Neural progenitor cell (in vitro differentiated cells): ENCODE measurements at regions not wholly inside any gene's neighbourhood (a gene's known extent, or its start where the extent isn't known, plus 50 kb on each side); places are given as distances from the start of the nearest gene placed in this dataset.

ENCODE experiments used
- DNase-seq: peaks from one replicate; pipeline ENCODE4 v3.0.0-alpha.2; 2016; ENCODE audit warnings: low spot score
- H2AFZ ChIP-seq: fragments of 200-600 bp; sonication (generic); replicated peaks from 2 replicates; pipeline ENCODE4 v1.6.1; 2016; ENCODE audit warnings: antibody characterized with exemption
- H3F3A ChIP-seq: fragments of 200-600 bp; sonication (generic); 2 replicates; pipeline ENCODE4 v1.6.1; 2016; ENCODE audit warnings: antibody characterized with exemption, low read depth
- H3K27ac ChIP-seq: fragments of 200-600 bp; sonication (generic); 2 replicates; pipeline ENCODE4 v1.5.1; 2016; ENCODE audit warnings: mild to moderate bottlenecking
- H3K27me3 ChIP-seq: fragments of 200-600 bp; sonication (generic); 2 replicates; pipeline ENCODE4 v1.6.1; 2016; ENCODE audit warnings: mild to moderate bottlenecking, moderate library complexity
- H3K36me3 ChIP-seq: fragments of 200-600 bp; sonication (generic); 2 replicates; pipeline ENCODE4 v1.5.1; 2016
- H3K4me1 ChIP-seq: fragments of 200-600 bp; sonication (generic); 2 replicates; pipeline ENCODE4 v1.6.1; 2016; ENCODE audit warnings: mixed run types
- H3K4me2 ChIP-seq: fragments of 200-600 bp; sonication (generic); 2 replicates; pipeline ENCODE4 v1.6.1; 2016
- H3K4me3 ChIP-seq: fragments of 200-600 bp; sonication (generic); 2 replicates; pipeline ENCODE4 v1.5.1; 2016
- H3K79me2 ChIP-seq: fragments of 200-600 bp; sonication (generic); 2 replicates; pipeline ENCODE4 v1.6.1; 2016; ENCODE audit warnings: low read depth
- H3K9ac ChIP-seq: fragments of 200-600 bp; sonication (generic); 2 replicates; pipeline ENCODE4 v1.6.1; 2016
- H3K9me3 ChIP-seq: fragments of 200-600 bp; sonication (generic); 2 replicates; pipeline ENCODE4 v1.5.1; 2016; ENCODE audit warnings: low read depth
- H4K20me1 ChIP-seq: fragments of 200-600 bp; sonication (generic); 2 replicates; pipeline ENCODE4 v1.6.1; 2016; ENCODE audit warnings: low read depth
- H3K27ac Mint-ChIP-seq: 3 replicates; pipeline ENCODE4 v1.8.0; 2021; ENCODE audit warnings: mixed read lengths
- H3K27me3 Mint-ChIP-seq: 2 replicates; pipeline ENCODE4 v1.8.0; 2022; ENCODE audit warnings: low read depth, mild to moderate bottlenecking, inconsistent platforms, moderate library complexity, mixed read lengths; ENCODE audit not compliant: insufficient read depth
- H3K36me3 Mint-ChIP-seq: 3 replicates; pipeline ENCODE4 v1.8.0; 2021; ENCODE audit warnings: mixed read lengths
- H3K4me1 Mint-ChIP-seq: 3 replicates; pipeline ENCODE4 v1.8.0; 2021; ENCODE audit warnings: mixed read lengths
- H3K4me3 Mint-ChIP-seq: 3 replicates; pipeline ENCODE4 v1.8.0; 2021; ENCODE audit warnings: mild to moderate bottlenecking, moderate library complexity, mixed read lengths
- H3K9me3 Mint-ChIP-seq: 3 replicates; pipeline ENCODE4 v1.8.0; 2020; ENCODE audit warnings: mixed read lengths
- CTCF ChIP-seq: fragments of 200-600 bp; sonication (generic); IDR thresholded peaks from 2 replicates; pipeline ENCODE4 v1.5.1; 2017; ENCODE audit warnings: antibody characterized with exemption, mild to moderate bottlenecking
- EZH2 ChIP-seq: fragments of 200-600 bp; sonication (generic); IDR thresholded peaks from 2 replicates; pipeline ENCODE4 v1.6.1; 2017; ENCODE audit warnings: antibody characterized with exemption, mild to moderate bottlenecking, moderate library complexity
- EZH2phosphoT487 ChIP-seq: fragments of 200-600 bp; sonication (generic); IDR thresholded peaks from 2 replicates; pipeline ENCODE4 v1.6.1; 2017; ENCODE audit warnings: antibody characterized with exemption

GRCh38 chr1:118588566-118588965 lies 399.6 kb downstream of the TBX15 start:
- H3K36me3 ChIP-seq, result no peaks in the 10 kb centered on the region
- H3K4me2 ChIP-seq, result no peak overlapping the region
- Mint-ChIP-seq H3K4me3 (no peak overlapping the region), H3K4me1 (peaks cover 2% of the 10 kb centered on the region), H3K27ac (no peak overlapping the region), H3K36me3 (no peaks in the 10 kb centered on the region), H3K9me3 (no peaks in the 10 kb centered on the region), H3K27me3 (peaks cover 2% of the 10 kb centered on the region)
- no peaks in the 10 kb centered on the region for H3K4me1 ChIP-seq
- no peaks in the 10 kb centered on the region for H3K79me2 ChIP-seq
- H3K9ac ChIP-seq, result no peak overlapping the region
- no peaks in the 10 kb centered on the region for H3K9me3 ChIP-seq
- H3K27me3 ChIP-seq, result no peaks in the 10 kb centered on the region
- H3F3A ChIP-seq, result no peaks in the 10 kb centered on the region
- DNase-seq, result no peak
- no peak overlapping the region for H3K4me3 ChIP-seq
- no peaks in the 10 kb centered on the region for H4K20me1 ChIP-seq
- no peak overlapping the region for H3K27ac ChIP-seq
- H2AFZ ChIP-seq, result no peak overlapping the region
- TF ChIP-seq EZH2 (no peak), CTCF (no peak), EZH2phosphoT487 (no peak)

GRCh38 chr1:118578276-118578675 lies 393.2 kb upstream of the SPAG17 start:
- Mint-ChIP-seq H3K4me3 (no peak overlapping the region), H3K27me3 (no peaks in the 10 kb centered on the region), H3K4me1 (no peaks in the 10 kb centered on the region), H3K9me3 (peaks cover 16% of the 10 kb centered on the region), H3K36me3 (no peaks in the 10 kb centered on the region), H3K27ac (no peak overlapping the region)
- Histone ChIP-seq H4K20me1 (no peaks in the 10 kb centered on the region), H3F3A (no peaks in the 10 kb centered on the region), H3K79me2 (no peaks in the 10 kb centered on the region), H3K36me3 (no peaks in the 10 kb centered on the region), H3K4me2 (no peak overlapping the region), H3K4me3 (no peak overlapping the region), H3K27ac (no peak overlapping the region), H3K27me3 (no peaks in the 10 kb centered on the region), H2AFZ (no peak overlapping the region), H3K9ac (no peak overlapping the region), H3K9me3 (no peaks in the 10 kb centered on the region), H3K4me1 (no peaks in the 10 kb centered on the region)
- no peak for DNase-seq
- TF ChIP-seq EZH2phosphoT487, result no peak
- TF ChIP-seq CTCF, result no peak

- Mint-ChIP-seq H3K4me1 (no peaks in the 10 kb centered on the region), H3K27ac (no peak overlapping the region), H3K9me3 (peaks cover 21% of the 10 kb centered on the region), H3K36me3 (no peaks in the 10 kb centered on the region), H3K27me3 (no peaks in the 10 kb centered on the region), H3K4me3 (no peak overlapping the region)
- no peaks in the 10 kb centered on the region for H3F3A ChIP-seq
- H3K27ac ChIP-seq, result no peak overlapping the region
- H3K4me2 ChIP-seq, result no peak overlapping the region
- H2AFZ ChIP-seq, result no peak overlapping the region
- H3K79me2 ChIP-seq, result no peaks in the 10 kb centered on the region
- H3K27me3 ChIP-seq, result no peaks in the 10 kb centered on the region
- H3K9me3 ChIP-seq, result no peaks in the 10 kb centered on the region
- no peak for DNase-seq
- no peaks in the 10 kb centered on the region for H3K36me3 ChIP-seq
- no peaks in the 10 kb centered on the region for H3K4me1 ChIP-seq
- H3K9ac ChIP-seq, result no peak overlapping the region
- H3K4me3 ChIP-seq, result no peak overlapping the region
- TF ChIP-seq EZH2phosphoT487 (no peak), CTCF (no peak), EZH2 (no peak)
- H4K20me1 ChIP-seq, result no peaks in the 10 kb centered on the region
Observed at GRCh38 chr1:118575060-118575459, 390.0 kb upstream of the SPAG17 start.
